NCI-H82 treated with DMSO at 0.1 percent for 48 hours (cell line): ENCODE measurements at regions not wholly inside any gene's neighbourhood (a gene's known extent, or its start where the extent isn't known, plus 50 kb on each side); places are given as distances from the start of the nearest gene placed in this dataset.
"Not testable (repeated sequence)": the region's sequence is repeated elsewhere in the genome, so short reads cannot be mapped to it uniquely, and the experiment has no call there.

Experiments
- DNase-seq: peaks from one replicate; lab custom pipeline; 2025; ENCODE audit not compliant: unreplicated experiment; lab: John Stamatoyannopoulos, UW

DNA sequence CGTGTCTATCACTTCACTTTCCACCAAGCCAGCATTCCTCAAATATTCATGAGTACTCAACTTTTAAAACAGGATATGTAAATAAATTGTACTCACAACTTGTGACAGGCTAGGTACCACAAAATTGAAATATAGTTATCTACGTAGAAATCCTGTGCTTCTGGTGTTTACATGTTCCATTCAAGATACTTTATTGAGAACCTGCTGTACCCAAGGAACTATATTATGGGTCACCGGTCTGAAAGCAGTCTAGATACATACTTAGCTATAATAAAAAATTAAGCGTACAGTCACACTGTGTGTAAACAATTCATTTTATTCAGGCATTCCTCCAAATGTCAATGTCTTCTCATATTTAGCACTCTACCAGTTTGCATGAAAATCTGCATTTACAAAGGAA, 482.2 kb upstream of the SOX9 start:
- no peak for DNase-seq

DNA sequence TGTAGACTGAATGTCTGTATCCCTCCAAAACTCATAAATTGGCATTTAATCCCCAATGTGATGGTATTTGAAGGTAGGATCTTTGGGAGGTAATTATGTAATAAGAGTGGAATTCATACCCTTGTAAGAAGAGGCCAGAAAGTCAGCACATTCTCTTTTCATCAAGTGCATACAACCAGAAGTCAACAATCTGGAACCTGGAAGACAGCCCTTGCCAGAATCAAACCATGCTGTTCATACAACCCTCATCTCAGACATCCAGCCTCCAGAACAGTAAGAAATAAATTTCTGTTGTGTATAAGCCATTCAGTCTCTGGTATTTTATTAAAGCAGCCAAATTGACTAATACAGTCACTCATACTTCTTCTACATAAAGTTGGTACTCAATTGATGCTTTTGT, 481.0 kb upstream of the SOX9 start:
- no peak for DNase-seq

DNA sequence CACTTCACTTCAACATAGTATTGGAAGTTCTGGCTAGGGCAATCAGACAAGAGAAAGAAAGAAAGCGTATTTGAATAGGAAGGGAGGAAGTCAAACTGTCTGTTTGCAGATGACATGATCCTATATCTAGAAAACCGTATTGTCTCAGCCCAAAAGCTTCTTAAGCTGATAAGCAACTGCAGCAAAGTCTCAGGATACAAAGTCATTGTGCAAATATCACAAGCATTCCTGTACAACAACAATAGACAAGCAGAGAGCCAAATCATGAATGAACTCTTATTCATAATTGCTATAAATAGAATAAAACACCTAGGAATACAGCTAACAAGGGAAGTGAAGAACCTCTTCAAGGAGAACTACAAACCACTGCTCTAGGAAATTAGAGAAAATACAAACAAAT, 473.9 kb upstream of the SOX9 start:
- DNase-seq: not testable (repeated sequence)

DNA sequence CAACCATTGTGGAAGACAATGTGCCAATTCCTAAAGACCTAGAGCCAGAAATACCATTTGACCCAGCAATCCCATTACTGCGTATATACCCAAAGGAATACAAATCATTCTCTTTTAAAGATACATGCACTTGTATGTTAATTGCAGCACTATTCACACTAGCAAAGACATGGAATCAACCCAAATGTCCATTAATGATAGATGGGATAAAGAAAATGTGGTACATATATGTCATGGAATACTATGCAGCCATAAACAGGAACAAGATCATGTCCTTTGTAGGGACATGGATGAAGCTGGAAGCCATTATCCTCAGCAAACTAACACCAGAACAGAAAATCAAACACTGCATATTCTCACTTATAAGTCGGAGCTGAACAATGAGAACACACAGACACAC, 472.5 kb upstream of the SOX9 start:
- DNase-seq: not testable (repeated sequence)

DNA sequence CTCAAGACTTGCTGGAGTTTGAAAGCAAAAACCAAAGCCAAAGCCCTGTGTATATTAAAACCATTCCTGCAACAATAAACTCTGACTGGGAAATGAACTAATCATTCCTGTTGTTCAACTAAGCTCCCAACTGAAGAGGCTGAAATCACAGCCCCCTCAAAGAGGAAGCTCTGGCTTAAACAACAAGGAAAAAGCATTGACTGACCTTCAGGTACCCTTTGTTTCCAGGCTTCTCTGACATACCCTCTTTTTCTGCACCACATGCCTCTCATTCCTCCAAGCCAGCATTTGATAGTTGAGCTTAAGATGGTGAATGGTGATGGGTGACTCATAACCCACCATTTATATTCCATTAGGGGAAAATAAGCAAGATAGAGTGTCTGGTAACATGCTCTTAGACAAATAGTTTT, 470.9 kb upstream of the SOX9 start:
- DNase-seq: no peak

DNA sequence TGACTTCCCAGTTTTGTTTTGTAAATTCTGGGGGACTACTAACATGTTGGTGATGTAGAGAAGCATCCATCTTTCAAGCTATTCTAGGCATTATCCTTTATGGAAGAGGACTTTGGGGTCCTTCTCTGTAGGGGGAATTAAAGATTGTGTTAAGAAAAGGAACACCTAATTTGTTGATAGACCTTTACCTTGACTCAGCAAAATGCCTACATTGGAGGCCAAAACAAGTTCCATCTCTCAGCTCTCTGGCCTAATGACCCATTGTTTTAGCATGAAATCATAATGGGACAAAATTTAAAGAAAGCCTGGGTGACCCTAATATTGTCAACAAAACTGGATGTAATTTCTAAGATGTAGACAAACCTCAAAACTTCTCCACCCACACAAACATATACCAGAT, 465.3 kb upstream of the SOX9 start:
- no peak for DNase-seq

DNA sequence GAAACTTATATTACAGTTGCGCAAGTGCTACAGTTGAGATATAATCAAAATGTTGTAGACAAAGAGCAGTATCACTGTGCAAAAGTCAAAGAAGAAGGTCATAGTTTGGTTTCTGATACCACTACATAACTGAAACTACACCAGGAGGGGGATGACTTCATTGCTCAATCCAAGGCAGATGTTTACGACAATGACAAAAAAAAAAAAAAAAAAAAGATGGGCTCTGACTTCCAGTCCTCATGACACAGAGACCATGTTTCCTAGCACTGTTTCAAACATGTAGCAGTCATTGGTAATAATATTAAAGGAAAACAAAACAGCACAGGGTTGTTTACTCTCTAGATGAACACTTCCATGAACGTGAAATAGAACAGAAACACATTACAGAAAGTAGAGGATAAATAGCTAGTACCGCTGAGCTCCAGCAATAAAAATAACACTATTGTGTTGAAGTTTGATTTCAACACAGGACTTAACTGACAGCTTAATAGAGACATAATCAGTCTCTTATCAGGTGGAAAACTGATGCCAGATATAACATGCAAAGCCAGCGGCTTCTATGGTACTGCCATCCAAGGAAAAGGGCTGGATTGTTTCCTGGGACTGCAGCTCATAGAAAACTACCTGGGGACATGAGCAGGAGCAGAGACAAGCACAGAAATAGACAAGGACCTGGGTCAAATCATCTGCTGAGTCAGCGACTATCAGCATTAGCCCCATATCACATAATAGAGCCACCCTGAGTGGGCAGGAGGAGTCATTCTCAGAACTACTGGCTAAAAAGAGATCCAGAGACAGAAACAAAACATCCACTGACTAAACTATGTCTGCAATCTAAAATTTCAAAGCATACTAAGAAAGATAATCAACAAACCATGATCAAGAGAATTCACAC, 463.6 kb upstream of the SOX9 start:
- DNase-seq: no peak

DNA sequence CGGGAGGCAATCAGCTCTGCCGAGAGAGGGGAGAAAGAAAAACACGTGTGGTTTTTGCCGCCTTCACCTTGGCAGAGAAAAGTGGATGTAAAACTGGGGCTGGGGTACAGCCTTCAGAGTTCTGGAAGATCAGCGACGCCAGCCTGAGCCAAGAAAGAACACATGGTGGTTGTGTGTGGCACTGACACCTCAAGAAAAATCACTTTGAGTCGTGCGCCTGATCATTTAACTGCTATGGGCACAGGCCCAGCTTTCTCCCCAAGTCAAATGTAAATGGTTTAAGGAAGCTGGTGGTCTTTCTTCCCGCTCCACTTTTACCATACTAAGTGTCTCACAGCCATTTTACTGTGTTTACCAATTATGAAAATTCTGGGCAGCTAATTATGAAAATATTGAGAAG, 461.8 kb upstream of the SOX9 start:
- DNase-seq: no peak

DNA sequence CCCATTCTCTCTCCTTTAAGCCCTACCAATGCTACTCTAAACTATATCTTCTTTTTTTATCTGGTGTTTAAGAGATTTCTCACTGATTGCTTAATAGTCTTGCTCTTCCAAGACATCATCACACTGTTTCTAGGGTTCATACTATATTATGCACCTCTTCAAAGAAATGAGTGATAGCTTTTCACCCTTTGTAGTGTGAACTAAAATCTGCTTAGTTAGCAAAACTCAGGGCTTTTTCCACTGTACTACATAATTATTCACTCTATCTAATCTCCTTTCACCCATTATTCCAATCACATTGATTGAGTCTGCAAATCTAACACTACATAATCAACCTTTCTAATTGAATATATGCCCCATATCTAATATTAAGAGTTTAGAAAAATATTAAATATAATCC, 456.0 kb upstream of the SOX9 start:
- no peak for DNase-seq

DNA sequence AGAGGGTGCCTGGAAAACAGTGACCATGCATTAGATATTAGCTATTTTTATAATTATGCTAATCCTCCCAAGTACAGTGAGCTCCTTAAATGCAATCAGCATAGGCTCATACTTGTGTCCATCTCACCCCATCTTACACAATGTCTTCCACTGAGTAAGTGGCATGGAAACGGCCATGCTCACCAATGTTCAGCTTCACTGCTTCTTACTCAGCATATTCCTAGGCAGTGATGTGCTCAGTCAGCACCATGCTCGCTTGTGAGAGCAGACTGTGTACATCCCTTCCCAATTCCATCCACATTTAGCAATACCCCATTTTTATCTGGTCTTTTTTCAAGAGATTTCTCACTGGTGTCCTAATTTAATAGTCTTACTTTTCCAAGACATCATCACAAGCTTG, 454.8 kb upstream of the SOX9 start:
- DNase-seq: no peak

DNA sequence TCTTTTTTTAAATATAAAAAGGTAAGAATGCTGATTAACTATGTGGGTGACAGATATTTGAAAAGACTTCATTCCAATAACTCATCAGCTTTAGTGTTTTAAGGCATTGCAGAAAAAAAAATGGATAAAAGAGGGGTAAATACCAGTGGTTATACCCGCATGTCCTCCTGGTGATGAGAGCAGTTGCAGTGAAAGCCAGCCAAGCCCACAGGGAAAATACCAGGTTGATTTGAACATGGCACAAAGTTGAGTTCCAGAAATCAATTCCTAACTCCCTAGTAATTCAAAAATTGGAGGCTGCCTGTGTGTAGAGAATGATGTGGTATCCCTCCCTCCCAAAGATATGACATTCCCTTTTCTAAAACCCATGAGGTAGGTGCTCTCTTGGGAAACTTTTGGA, 453.2 kb upstream of the SOX9 start:
- no peak for DNase-seq

DNA sequence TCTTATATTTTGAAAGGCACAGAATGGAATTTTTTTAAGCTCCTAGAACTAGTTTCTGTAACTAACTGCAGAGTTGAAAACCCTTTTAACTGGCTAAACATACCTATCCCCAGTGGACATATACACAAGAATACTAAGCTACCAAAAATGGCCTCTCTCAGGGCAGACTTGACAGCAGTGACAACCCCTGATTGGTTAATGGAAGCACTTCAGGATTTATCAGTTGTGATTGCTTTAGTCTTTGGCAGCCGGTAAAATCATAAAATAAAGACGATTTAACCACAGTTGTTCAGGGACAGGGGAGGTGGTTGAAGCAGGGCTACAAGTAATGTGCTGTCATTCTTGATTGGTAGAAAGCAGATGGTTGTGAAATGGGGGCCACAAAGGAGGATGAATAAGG, 452.0 kb upstream of the SOX9 start:
- no peak for DNase-seq

DNA sequence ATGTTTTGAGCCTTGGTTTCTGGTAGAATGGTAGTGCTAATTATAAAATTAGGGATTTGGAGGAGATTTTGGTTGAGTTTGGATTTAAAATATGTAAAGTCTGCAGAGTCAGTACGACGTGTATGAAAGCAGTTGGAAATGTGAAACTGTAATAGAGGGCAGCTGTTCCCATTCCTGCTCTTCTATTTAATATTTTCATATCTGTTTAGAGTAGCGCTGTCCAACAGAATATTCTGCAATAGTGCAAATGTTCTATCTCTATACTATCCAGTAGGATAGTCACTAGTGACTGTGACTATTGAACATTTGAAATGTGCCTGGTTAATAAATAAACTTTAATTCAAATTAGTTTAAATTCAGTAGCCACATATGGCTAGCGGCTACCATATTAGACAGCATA, 443.4 kb upstream of the SOX9 start:
- no peak for DNase-seq

DNA sequence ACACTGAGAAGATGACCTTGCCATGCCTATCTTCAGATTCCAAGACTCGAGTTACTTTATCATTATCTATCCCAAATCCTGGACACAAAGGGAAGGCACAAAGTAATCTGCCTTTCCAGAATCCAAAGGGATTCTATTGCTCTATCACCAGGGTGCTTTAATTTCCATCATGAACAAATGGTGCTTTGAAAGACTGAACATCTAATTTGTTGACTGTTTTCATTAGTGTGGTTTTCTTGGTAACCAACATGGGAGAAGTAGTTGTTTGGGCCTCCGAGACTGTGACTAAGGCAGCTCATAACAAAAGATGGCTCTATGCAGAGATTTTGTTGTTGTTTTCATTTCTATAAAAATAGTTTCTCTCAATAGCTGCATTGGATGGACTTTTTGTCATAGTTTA, 441.0 kb upstream of the SOX9 start:
- no peak for DNase-seq

DNA sequence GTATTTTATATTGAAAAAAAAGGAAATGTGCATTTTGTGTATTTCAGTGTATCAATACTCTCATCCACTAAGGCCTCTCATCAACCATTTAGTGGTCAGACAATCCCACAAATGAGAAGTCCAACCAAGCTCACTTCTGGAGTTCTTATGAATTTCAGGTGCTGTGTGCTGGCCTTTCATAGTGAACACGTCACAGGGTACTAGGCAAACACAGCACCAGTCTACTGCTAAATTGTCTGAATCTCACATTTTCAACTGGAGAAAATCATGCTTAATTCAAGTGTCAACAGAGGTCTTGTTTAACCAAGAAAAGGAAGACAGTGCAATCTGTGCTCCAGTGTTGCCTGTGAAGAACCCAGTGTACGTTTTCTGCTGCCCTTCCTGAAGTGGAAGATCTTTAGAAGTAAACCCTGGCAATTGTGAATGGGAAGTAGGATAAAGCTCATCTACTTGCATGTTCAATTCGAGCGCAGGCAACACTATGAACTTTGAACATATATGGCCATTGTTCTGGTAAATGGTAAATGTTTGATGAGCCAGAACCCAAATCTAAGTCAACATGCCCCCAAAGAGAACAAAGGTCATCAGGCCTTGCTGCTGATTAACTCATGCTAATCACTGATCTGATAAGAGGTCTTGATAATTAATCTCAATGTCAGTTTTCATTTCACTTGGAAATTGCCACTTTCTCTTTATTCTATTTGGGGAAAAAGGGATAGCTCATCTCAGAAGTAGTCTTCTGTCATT, 439.2 kb upstream of the SOX9 start:
- no peak for DNase-seq

DNA sequence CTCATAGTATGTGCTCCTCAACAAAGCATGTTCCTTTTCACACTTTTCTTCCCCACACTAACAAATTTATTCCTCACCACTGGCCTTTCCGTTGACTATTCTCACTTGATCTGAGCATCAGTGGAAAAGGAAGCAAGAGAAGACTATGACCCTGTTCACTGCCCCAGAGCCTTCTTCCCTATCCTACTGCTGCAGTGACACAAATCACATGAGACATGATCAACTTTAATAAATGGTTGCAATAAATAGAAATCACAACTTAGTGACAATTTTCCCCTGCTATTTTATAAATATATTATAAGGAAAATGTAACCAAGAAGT, 438.7 kb upstream of the SOX9 start:
- DNase-seq: no peak

DNA sequence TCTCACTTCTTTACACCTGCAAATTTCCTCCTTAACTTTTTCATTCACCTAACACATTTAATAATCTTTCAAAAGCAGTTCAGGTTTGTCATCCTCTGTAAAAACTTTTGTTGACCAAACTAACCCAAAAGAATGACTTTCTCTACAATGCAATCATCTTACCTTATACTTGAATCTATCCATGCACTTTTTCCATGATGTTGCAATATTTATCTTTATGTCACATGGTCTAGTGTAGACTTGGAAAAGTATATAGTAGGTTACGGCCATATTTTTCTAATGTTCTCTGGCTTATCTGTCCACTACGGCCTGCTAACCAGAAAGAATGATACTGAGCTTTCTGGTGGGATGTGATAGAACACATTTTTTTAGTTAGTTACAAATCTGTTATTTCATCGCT, 431.0 kb upstream of the SOX9 start:
- no peak for DNase-seq

DNA sequence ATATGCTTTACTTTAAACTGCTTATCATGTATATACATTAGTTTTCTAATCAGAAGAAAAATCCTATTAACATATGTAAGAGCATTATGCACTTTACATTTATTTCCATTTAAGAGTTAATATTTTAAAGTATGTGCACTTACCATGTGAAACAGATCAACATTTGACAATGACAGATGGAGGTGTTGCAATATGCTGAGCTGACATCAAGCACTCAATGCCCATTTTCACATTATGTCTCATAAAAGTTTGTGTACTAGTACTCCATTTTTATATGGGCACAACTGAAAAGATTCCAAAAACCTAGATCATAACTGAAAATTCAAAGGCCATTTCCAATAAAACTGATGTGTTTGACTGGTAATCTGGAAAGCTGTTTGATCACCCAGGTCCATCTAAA, 420.9 kb upstream of the SOX9 start:
- no peak for DNase-seq

DNA sequence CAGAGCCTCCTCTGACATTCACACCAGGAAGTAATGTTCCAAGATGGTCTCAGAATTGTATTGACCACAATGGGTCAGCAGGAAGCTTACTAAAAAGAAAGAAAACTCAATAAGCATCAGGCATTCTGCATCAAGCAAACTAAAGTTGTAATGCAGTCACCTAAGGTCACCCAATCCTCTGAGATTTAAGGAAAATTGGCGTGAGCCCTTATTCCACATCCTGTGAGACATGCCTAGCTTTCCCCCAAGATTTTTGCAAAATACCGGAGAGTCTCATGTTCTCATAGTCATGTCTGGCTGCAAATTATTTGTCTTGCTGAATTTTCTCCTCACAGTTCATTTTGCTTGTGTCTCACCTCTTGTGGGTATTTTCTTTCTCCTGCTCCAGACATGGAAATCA, 417.1 kb upstream of the SOX9 start:
- DNase-seq: no peak

DNA sequence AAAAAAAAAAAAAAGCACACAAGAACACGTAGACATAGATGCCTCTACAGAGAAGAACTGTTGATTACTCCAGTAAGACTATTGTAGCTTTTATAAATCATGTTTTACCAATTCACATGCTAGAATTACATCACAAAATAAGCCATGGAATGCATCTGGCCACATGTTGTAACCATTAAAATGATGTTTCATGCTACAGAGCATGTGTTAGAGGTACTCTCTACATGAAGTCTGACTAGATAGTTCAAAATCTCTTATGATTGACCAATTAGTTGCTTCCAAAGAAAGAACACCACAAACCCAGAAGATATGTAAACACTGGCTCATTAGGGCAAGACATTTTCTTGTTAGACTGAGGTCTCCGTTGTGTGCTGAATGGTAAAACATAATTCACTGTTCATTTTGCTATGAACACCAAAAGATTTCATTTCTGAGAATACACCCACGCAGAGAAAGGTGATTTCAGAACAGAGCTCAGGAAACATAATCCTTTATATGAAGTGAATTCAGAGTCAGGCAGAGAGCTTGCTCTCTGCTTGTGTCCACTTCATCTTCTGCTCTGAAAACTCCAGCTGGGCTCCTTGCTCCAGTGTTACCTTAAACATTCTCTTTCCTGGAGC, 411.4 kb upstream of the SOX9 start:
- no peak for DNase-seq

DNA sequence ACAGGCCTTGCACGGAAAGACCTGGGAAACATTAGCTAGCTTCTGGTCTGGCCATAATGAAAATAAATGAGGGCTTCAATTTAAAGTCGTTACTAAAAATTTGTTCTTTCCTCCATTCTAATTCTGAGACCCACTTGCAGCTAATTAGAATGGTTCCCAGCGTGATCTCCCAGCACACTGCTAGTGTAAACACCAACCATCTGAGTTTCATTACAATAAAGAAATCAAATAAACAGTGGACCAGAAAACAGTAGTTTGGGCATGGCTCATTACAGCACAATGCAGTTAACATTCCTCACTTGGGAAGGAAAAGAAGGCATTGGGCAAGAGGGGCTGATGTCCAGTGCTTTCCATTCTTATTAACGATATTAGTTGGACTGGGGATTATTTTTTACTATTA, 410.9 kb upstream of the SOX9 start:
- no peak for DNase-seq

DNA sequence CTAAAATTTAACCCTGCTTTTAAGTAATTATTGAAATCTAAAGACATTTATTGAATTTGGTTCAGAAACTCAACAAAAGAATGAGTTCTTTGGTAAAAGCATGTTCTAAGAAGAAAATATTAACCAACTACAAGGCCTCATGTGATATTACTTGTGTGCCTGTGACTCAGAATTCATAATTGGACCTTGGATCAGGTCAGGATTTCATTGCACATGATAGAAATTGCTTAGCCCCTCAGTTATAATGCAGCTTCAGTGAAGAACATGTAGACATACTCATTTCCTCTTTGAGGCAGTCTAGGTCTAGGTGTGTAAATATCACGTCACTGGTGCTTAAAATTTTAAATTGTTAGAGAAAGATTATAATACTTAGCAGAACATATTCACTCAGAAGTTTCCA, 410.0 kb upstream of the SOX9 start:
- DNase-seq: no peak
